Hepatocyte (in vitro differentiated cells): ENCODE measurements at regions not wholly inside any gene's neighbourhood (a gene's known extent, or its start where the extent isn't known, plus 50 kb on each side); places are given as distances from the start of the nearest gene placed in this dataset.

ENCODE experiments used
- DNase-seq: peaks from one replicate; pipeline ENCODE4 v3.0.0-alpha.2; 2016; ENCODE audit warnings: low spot score
- H2AFZ ChIP-seq: fragments of 200-600 bp; sonication (generic); 2 replicates; pipeline ENCODE4 v1.6.0; 2016; ENCODE audit warnings: antibody characterized with exemption, mild to moderate bottlenecking
- H3K27ac ChIP-seq: fragments of 200-600 bp; sonication (generic); 2 replicates; pipeline ENCODE4 v1.5.1; 2016; ENCODE audit warnings: mild to moderate bottlenecking
- H3K27me3 ChIP-seq: fragments of 200-600 bp; sonication (generic); 2 replicates; pipeline ENCODE4 v1.6.1; 2016
- H3K36me3 ChIP-seq: fragments of 200-600 bp; sonication (generic); replicated peaks from 2 replicates; pipeline ENCODE4 v1.5.1; 2016; ENCODE audit warnings: low read depth; ENCODE audit not compliant: insufficient read depth
- H3K4me1 ChIP-seq: fragments of 200-600 bp; sonication (generic); 2 replicates; pipeline ENCODE4 v1.5.1; 2016; ENCODE audit warnings: mild to moderate bottlenecking, moderate library complexity; ENCODE audit not compliant: insufficient read depth
- H3K4me2 ChIP-seq: fragments of 200-600 bp; sonication (generic); 2 replicates; pipeline ENCODE4 v1.6.0; 2016
- H3K4me3 ChIP-seq: fragments of 200-600 bp; sonication (generic); 2 replicates; pipeline ENCODE4 v1.5.1; 2016; ENCODE audit warnings: mild to moderate bottlenecking
- H3K79me2 ChIP-seq: fragments of 200-600 bp; sonication (generic); 2 replicates; pipeline ENCODE4 v1.6.0; 2017; ENCODE audit warnings: mild to moderate bottlenecking
- H3K9me2 ChIP-seq: fragments of 200-600 bp; sonication (generic); replicated peaks from 2 replicates; pipeline ENCODE4 v1.6.0; 2017; ENCODE audit warnings: mild to moderate bottlenecking; ENCODE audit not compliant: insufficient read depth
- H3K9me3 ChIP-seq: fragments of 200-600 bp; sonication (generic); 2 replicates; pipeline ENCODE4 v1.5.1; 2016; ENCODE audit warnings: low read depth, mild to moderate bottlenecking
- H4K20me1 ChIP-seq: fragments of 200-600 bp; sonication (generic); 2 replicates; pipeline ENCODE4 v1.6.0; 2016; ENCODE audit warnings: mild to moderate bottlenecking; ENCODE audit not compliant: insufficient read depth, poor library complexity, severe bottlenecking
- CTCF ChIP-seq: fragments of 200-600 bp; sonication (generic); IDR thresholded peaks from 2 replicates; pipeline ENCODE4 v1.5.1; 2016; ENCODE audit warnings: antibody characterized with exemption, mild to moderate bottlenecking; ENCODE audit not compliant: poor library complexity
- EZH2 ChIP-seq: fragments of 200-600 bp; sonication (generic); IDR thresholded peaks from 2 replicates; pipeline ENCODE4 v1.6.1; 2016; ENCODE audit warnings: antibody characterized with exemption, mild to moderate bottlenecking, borderline replicate concordance
- EZH2phosphoT487 ChIP-seq: fragments of 200-600 bp; sonication (generic); IDR thresholded peaks from one replicate; pipeline ENCODE4 v1.6.1; 2018; ENCODE audit warnings: antibody characterized with exemption, mild to moderate bottlenecking, low read depth, moderate library complexity; ENCODE audit not compliant: unreplicated experiment, severe bottlenecking
- WGBS: methylation state at CpG from one replicate; pipeline ENCODE4 v1.1.6; 2016; ENCODE audit warnings: low lambda C conversion rate; ENCODE audit errors: missing lambda C conversion rate; 5-methylcytosine and 5-hydroxymethylcytosine counted together

- no peaks in the 10 kb centered on the region for H3K79me2 ChIP-seq
- H3K27me3 ChIP-seq = no peaks in the 10 kb centered on the region
- H3K4me3 ChIP-seq = no peak overlapping the region
- no peaks in the 10 kb centered on the region for H3K9me3 ChIP-seq
- peak overlapping the region; percentile 23 for H3K27ac ChIP-seq
- H3K9me2 ChIP-seq = no peaks in the 10 kb centered on the region
- no peak for DNase-seq
- TF ChIP-seq EZH2 = no peak
- no peak for TF ChIP-seq CTCF
- no peak for TF ChIP-seq EZH2phosphoT487
- H3K4me1 ChIP-seq = peaks cover 17% of the 10 kb centered on the region
- no peak overlapping the region for H3K4me2 ChIP-seq
- no peak overlapping the region for H2AFZ ChIP-seq
- no peaks in the 10 kb centered on the region for H3K36me3 ChIP-seq
- H4K20me1 ChIP-seq = no peaks in the 10 kb centered on the region
- 82% methylated on average over 3 of the region's 3 CpGs for WGBS
These were observed 84.5 kb downstream of the AASDHPPT start for GRCh38 chr11:106161775-106162634.

GRCh38 chr11:106167085-106167484, 89.6 kb downstream of the AASDHPPT start:
- Histone ChIP-seq H3K4me2 (no peak overlapping the region), H3K27ac (no peak overlapping the region), H3K36me3 (no peaks in the 10 kb centered on the region), H4K20me1 (no peaks in the 10 kb centered on the region), H3K9me2 (no peaks in the 10 kb centered on the region), H3K9me3 (no peaks in the 10 kb centered on the region), H3K27me3 (no peaks in the 10 kb centered on the region), H2AFZ (no peak overlapping the region), H3K79me2 (no peaks in the 10 kb centered on the region), H3K4me1 (peaks cover 6% of the 10 kb centered on the region), H3K4me3 (no peak overlapping the region)
- no peak for TF ChIP-seq CTCF
- no peak for TF ChIP-seq EZH2
- TF ChIP-seq EZH2phosphoT487 = no peak
- no peak for DNase-seq

DNA sequence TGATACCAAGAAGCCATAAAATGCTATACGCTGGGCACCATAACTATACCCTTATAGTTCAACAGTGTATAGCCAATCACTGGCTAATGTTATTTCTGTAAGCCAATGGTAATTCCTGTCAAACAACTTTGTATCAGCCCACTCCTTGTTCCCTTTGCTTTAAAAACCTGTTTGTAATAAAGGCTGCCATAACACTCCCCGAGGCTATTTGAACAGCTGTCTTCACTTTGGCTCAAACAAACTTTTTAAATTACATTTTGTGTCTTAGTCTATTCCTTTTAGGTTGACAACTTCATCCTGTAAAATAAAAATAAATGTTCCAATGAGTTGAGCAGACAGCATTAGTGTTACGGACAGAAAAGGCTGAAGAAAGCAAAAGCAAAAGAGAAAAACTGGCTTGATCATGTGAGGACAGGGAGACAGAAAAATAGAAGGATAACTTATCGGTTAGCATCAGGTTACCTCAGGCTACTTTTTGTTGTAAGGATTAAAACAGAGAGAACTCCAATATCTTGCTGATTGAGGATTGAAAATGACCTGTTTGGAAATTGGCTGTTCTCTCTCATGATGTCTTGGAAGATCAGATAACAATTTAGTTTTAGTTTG, 95.0 kb downstream of the AASDHPPT start:
- WGBS = 38% methylated on average over 4 of the region's 4 CpGs
- Histone ChIP-seq H2AFZ (no peak overlapping the region), H3K27me3 (no peaks in the 10 kb centered on the region), H3K36me3 (no peaks in the 10 kb centered on the region), H3K27ac (peak overlapping the region; percentile 10), H3K4me2 (peak overlapping the region; percentile 6), H4K20me1 (no peaks in the 10 kb centered on the region), H3K4me3 (no peak overlapping the region), H3K9me3 (no peaks in the 10 kb centered on the region), H3K9me2 (no peaks in the 10 kb centered on the region), H3K4me1 (peaks cover 8% of the 10 kb centered on the region), H3K79me2 (no peaks in the 10 kb centered on the region)
- TF ChIP-seq EZH2phosphoT487 (no peak), CTCF (no peak), EZH2 (no peak)
- DNase-seq = peak; percentile 50
